HuH-7 (cell line): ENCODE measurements at regions not wholly inside any gene's neighbourhood (a gene's known extent, or its start where the extent isn't known, plus 50 kb on each side); places are given as distances from the start of the nearest gene placed in this dataset.

Experiments
- DNase-seq: peaks from one replicate; pipeline ENCODE4 v3.0.0; 2011; ENCODE audit warnings: low spot score

DNA sequence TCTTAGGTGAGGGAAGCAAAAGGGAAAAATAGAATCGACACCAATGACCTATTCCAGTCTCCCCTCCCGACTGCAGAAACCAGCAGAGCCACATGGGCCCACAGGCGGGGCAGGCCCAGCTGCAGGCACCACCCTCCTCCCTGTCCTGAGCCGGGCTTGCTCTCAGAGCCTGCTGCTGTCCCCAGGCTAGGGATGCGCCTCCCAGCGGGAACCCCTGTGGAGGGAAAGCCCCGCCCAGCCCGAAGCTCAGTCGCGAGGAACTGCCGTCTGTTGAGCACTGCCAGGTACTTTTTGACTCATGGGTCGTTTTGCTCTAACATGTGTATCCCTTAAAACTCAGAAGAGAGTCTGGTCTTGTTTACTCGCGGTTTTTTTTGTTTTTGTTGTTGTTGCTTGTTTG, 124.5 kb upstream of the RET start:
- DNase-seq, result no peak

DNA sequence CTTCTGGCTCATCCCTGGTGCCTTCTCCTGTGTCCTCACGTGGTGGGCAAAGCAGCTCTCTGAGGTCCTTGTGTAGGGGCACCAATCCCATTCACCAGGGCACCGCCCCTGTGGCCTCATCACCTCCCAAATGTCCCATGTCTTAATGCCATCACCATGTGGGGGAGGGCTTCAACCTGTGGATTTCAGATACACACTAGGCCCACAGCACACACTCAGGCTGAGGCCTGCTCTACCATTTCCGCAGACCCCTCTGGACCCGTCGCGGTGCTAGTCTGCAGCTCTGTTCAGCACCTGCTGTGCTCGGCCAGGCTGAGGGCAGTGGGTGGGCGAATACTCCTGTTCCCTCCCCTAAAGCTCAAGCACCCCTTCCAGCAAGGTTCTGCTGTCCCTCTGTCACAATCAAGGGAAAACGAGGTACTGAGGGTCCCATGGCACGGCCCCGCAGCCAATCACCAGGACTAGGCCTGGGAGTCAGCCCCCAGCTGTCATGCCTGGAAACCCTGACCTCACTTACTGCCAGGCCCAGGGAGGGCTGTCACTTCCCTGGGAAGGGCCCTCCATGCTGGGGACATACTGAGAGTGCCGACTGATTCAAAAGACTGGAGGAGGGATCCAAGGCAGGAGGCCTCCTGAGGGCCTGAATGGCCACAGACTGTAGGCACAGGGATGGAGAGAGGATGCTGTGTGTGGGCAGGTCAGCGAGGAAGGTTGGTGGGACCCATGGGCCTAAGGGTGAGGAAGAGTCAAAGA, 123.8 kb upstream of the RET start:
- no peak for DNase-seq

DNA sequence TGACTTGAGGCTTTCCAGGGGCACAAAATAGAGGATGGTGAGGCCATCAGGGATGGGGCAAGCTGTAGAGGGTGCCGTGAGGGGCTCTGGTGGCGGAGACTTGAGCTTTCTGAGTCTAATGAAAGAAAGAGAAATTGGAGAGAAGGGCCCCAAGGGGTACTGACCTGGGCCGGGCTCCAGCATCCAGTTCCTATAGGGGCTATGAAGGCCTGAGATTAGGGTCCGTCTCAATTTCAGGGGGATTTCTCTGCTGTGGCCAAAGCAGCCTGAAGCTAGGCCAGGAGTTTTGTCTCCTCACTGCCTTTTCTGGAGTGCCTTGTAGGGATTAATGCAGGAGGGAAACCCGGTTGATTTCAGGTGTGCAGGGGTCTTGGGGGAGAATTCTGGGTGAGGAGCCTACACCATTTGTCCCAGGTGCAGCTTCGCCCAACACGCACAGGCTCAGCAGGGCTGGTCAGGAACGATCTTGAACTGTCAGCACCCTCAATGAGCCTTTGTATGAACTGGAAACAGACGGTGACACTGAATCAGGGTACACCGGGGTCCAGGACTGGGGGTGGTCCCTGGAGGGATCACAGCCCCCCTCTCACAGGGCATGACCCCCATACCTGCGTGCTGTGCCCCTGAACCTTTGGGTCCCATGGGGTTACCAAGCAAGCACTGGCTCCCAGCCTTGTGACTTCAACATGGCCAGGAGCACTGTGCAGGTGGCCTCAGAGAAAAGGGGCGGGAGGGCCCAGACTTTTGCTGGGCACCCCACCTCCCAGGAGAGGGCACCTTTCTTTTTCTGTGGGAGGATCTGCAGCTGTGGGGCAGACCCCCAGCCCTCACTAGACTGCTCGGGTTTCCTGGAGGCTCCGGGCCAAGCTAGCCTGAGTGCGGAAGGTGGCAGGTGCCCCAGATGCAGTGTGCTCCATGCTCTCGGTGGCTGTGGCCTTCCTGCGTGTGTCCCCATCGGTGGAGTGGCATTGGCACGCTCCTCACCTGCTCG, 122.9 kb upstream of the RET start:
- no peak for DNase-seq

DNA sequence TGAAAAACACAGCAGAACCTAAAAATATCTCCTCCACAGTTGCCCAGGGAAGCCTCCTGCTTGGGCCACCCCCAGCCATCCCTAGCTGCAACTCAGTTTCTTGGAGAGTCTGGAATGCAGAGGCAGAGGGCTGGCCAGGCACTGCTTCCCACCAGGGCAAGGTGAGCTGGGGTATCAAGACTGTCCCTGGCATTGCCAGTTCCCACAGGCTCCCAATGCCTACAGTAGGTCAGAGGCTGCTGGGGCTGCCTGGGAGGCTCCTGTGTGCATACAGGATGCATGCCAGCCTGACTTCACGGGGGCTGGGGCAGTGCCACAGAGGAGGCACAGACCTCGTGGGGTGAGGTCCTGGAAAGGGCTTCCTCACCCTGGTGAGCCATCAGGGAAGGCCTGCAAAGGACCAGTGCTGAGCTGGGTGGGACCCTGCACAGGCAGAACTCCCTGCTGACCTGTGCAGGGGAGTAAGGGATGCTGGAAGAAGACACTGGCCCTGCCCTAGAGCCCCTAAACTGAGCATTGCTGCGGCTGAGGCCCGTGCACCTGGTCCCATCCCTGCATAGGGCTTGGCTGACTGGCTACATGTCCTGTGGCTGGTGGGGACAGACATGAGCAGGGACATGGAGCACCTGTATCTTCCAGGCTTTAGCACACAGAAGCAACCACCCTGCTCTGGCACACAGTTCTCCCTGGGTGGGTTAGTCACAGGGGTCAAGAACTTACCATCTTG, 121.9 kb upstream of the RET start:
- DNase-seq, result no peak

DNA sequence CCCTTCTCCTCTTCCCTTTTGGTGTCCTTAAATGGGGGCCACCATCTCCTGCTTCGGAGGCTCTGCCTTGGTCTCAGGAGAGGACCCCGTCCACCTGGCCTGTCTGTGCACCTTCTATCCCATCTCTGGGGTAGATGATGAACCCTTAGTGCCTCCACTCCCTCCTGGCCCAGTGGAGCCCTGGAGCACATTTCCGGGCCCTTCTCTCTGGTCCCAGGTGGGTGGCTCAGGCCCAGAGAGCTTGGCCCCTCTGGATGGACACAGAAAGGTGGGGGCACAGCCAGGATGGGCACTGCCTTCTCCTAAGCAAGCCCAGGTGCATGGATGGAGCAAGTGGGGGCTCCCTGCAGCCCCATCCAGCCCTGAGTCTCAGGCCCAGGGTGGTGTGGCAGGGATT, 121.4 kb upstream of the RET start:
- no peak for DNase-seq

DNA sequence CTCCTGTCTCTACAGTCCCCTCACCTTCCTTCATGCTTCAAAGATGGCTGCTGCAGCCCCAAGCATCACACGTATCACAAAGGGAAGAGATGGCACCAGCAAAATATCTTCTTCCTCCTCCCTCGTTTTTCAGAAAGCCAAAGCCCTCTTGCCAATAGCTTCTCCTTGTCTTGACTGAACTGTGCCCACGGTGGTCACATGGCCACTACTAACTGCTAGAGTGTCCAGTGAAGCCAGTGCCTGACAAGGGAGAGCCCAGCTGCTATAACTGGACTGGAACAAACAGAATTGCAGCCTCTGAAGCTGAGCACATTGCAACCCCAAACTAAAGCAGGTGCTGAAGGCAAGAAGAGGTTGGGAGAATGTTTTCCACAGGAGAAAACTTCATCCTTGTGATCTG, 120.8 kb upstream of the RET start:
- no peak for DNase-seq

DNA sequence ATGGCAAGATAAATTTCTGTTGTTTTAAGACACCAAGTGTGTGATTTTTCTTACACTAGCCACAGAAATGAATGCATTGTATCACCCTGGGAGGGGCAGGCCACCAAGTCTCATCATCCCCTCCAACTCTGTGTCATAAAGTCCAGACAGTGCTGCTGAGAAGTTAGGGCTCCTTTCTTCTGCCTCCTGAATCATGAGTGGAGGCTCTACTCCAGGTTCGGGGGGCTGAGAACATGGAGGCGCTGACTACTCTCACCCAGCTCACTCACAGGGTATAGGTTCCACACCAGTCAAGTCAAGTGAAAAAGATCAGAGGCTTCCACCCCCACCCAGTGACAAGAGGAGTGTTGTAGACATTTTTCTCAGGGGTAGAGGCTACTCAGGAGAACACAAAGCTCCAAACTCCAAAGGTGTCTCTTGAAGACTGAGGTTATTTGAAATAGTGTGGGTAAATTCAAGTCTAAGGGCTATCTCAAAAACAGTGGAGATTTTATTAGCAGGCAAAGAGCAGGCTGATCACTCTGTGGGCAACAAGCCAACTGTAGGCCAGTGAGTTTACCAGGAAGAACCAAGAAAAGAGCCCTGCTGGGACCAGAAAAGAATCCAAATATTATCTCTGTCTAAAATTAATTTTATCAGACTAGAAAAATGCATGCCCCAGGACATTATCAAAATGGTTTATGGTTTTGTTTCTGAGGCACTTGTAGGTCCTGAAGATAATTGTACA, 118.6 kb upstream of the RET start:
- no peak for DNase-seq

DNA sequence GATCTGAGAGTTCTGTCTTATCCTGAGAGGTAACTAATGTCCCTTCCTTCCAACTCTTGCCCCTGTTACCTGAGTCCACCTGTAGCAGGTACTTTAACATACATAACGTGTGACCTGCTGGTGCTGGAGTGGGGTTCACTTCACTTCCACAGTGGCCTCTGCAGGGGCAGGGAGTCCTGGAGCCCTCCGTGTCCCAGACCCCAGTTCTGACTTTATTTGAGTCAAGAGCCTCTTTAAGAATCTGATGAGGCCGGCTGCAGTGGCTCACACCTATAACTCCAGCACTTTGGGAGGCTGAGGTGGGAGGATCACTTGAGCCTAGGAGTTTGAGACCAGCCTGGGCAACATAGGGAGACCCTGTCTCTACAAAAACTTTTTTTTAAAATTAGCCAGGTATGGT, 117.0 kb upstream of the RET start:
- no peak for DNase-seq

DNA sequence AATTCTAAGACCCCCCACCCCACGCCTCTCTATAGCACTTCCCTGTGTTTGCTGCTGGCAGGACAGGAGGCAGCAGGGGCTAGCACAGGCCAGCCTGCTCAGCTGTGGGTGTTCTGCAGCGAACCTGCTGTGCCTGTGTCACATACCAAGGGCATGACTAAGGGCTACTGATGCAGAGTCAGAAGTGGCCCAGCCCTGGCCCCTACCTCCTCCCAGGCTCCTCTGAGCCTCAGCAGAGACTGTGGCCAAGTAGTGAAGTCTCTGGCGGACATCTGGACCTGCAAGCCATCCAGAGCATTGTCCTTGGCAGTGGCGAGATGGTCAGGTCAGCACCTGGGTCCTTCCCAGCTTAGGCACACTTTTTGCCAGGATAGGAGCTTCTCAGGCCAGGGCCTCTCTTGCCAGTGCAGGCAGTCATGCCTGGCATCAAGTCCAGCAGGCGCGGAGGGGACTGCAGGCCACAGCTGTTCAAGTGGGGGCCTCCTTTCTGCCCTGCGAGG, 116.3 kb upstream of the RET start:
- no peak for DNase-seq

DNA sequence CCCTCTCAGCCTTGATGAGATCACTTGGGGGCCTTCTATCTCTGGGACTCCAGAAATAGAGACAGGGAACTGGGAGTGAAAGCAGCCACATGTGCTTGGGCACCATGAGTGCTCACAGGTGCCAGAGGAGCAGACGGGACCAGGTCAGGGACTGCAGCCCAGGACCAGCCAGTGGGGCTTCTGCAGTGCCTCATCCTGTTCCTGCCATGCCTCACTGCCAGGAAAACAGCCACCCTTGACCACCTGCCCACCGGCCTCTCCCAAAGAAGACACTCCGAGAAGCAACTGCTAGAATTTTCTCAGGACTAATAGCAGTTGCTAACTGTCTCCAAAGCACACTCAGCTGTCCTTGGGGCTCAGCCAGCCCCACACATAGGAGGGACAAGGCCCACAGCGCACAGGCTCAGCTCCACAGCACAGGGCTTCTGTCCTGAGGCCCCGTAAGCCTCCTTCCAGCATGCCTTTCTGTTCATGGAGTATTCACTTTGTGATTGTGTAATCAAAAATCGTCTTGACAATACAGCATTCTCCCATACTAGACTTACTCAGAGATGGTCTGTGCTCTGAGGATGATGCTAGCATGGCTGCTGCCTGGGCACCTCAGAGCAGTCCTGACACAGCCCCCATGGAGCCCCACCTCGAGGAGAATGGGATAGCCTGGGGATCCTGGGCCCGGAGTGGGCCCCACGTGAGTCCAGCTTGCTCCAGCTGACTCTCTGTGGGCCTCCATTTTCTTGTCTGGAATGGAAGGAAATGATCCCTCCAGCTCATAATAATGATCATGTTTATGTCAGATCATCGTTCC, 115.7 kb upstream of the RET start:
- no peak for DNase-seq

DNA sequence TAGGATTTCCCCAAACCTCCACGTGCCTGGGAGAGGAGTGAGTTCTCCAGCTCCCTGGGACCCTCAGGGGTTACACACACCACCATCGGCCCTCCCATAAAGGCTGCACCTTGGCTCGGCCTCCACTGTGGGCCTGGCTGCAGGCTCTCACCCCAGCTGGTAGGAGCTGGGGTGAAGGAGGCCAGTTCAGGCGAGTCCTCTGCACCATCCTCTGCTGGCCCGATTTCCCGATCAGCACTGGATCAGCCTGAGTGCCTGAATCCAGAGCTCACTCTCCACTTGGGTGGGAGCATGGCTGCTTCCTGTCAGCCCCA, 115.1 kb upstream of the RET start:
- no peak for DNase-seq

DNA sequence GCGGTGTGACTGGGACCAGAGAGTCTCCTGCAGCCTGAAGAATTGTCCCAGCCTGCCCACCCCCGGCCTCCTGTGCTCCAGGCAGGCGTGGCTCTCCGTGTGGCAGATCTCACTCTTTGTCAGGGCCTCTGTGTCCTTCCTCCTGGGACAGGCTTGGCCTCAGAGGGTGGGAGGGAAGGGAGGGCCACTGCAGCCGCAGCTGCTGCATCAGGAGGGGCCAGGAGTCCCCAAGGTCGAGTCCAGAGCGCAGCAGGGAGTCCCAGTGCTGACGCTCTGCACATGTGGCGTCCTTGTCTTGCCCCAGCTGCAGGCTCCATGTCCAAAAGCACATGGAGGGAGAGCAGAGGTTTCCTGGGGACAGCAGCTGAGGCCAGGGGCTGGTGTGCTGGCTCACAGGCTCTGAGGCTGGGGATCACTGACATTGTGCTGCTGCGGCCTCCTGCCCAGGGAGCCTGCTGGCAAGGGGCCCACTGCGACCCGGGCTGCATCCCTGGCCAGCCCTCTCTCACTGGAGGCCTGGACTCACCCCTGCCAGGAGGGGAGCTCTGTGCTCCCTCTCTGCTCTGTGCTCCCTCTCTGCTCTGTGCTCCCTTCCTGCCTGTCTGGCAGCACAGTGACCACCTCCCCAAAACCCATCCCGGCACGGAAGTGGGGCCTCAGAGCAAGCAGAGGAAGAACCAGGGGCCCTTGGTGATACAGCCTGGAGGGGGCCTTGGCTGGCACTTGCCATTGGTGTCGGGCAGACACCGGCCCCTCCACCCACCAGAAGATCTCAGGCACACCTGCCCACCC, 114.6 kb upstream of the RET start:
- no peak for DNase-seq

DNA sequence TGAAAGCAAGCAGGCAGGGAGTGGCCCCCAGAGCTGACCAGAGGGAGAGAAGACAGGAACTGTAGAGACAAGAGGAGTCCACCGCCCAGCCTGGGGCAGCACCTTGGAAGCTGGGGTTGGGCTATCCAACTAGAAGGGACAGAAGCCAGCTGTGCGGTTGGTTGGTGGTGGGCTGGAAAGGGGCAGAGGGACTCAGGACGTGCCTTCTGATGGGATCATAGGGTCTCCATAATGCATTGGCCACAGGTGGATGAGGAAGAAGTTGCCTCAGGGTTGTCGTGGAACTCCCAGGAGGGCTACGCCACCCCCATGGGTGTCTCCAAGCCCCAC, 114.0 kb upstream of the RET start:
- no peak for DNase-seq

DNA sequence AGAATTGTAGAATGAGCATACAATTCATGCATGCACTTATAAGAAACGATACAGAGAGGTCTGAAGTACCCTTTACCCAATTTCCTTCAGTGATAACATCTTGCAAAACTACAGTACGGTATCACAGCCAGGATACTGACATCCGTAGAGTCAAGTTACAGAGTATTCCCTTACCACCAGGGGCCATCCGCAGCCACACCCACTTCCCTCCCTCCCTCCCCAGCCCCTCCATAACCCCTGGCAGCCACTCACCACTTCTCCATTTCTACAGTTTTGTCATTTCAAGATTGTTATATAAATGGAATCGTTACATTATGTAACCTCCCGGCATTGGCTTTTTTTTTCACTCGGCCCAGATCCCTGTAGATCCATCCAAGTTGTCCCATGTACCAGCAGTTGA, 113.6 kb upstream of the RET start:
- no peak for DNase-seq

DNA sequence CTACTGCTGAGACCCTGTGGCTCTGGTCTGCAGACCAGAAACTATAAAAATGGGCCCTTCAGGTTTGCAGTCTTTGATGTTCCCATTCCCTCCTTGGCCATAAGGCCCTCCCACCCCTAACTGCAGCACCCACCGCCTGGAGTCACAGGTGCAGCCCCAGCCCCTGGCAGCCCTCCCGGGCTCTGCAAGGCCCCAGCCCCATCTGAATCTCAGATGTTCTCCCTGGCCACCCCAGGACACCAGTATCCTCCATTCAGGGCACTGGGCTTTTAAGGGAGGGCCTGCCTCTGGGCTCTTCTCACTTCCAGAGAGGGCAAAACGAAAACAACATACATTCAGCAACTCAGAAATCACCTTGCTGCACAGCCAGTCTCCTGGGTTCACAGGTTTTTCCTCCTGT, 107.7 kb upstream of the RET start:
- DNase-seq, result no peak

DNA sequence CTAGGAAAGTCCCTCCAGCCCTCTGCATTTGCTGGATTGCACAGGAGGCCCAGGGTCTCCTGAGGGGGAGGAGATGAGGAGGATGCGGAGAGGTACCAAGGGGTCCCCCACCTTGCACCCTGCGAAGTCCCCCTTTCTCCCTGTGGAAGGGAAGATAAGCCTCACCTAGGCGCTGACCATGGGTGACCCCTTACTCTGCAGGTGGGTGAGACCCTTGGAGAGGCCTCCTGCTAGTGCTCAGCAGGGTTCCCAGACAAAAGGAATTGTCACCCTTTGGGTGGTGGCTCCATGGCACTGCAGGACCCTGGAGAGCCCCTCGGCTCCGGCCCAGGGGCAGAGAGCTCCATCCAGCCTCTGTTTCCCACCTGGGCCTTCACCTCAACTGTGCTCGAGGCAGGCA, 107.0 kb upstream of the RET start:
- DNase-seq, result no peak

DNA sequence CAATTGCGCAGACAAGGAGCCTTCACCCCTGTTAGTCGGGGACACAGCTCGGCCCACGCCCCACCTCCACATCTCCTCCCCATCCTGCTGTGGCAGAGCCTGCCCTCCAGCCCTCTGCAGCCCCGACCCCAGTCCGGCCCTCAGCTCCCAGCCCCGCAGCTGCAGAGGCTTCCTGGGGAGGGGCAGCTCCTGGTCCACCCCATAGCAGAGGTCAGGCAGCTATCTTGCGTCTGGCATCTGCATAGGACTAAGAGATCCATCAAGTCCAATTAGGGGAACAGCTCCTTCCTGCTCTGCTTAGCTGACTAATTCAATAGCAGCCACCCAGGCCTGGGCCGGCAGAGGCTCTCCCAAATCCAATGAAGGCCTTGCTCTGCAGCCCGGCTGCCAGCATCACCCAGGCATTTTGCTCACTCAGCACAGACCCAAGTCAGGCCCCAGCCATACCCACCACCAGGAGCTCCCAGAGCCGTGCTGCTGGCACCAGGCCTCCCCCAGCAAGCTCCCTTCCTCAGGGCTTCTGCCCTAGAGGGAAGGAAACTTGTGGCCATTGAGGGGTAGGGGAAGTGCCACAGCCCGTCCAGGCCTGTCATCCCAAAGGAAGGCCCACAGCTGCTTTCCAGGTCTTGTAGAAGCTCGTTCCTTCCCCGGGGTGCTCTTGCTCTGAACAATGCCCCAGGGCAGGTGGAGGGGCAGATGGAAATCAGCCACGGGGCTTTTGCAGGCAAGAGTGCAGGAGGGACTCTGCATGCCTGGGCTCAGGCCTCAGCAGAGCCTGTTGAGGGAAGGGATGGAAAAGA, 106.2 kb upstream of the RET start:
- no peak for DNase-seq

DNA sequence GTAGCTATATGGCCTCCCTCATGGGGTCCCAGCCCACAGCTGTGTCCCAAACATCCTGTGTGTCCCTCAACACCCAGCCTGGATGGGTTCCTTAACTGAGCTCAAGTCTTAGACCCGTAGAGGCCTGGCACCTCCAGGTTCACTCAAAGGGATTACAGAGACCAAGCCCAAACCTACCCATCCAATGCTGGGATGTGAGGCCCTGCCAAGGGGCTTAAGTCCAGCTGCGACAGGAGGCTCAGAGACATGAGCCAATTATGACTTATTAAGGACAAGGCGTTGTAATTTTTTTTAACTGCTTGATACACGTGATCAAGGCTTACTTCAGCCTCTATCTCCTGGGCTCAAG, 105.6 kb upstream of the RET start:
- DNase-seq, result no peak

DNA sequence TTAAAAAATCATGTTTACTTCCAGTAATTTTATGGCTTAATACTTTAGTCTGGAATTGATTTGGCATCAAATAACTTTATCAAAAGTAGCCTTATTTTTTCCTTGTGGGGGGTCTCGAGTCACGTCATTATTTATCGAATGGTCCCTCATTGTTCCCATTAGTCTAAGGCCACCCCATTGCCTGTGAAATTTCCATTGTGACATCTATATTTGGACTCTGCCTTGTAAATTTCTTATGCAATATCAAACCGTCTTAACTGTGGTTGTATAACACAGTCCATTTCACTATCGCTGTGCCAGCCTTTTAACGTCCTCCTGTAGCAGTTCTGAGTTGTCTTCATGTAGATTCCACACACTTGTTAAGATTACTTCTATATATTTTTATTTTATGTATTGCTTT, 103.9 kb upstream of the RET start:
- DNase-seq, result no peak

DNA sequence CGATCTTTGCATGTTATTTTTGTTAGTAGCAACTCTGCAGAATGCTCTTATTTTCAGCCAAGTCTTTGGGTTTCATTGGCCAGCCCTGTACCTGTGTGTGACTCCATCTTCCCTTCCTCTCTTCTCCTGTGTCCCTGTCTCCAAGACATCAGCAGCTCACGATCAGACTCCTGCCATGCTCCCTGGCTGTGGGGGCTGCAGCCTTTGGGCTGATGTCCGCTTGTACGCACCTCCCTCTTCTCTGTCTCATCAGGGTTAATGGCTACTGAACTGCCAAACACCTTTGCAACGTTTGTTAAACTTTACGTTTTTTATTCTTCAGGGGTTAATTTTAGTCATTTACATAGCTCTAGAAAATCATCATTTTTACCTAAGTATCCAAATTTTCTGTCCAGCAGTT, 103.5 kb upstream of the RET start:
- DNase-seq, result no peak
